ENCODE measurements at regions not wholly inside any gene's neighbourhood (a gene's known extent, or its start where the extent isn't known, plus 50 kb on each side); places are given as distances from the start of the nearest gene placed in this dataset.

- TF ChIP-seq CTCF (IDR thresholded peaks at IDR 0.05) (no peak), POLR2A (IDR thresholded peaks at IDR 0.05) (no peak), POLR2AphosphoS5 (IDR thresholded peaks at IDR 0.05) (no peak)
Observed at GRCh38 chr4:170464614-170465197, 374.9 kb upstream of the AADAT start.

Data from gastroesophageal sphincter (tissue), 3 donors.